ENCODE measurements at regions not wholly inside any gene's neighbourhood (a gene's known extent, or its start where the extent isn't known, plus 50 kb on each side); places are given as distances from the start of the nearest gene placed in this dataset.

- TF ChIP-seq RARB (CRISPR knock-in tag; IDR thresholded peaks at IDR 0.05) (no peak), ESRRG (CRISPR knock-in tag; IDR thresholded peaks at IDR 0.05) (no peak), POU6F1 (CRISPR knock-in tag; IDR thresholded peaks at IDR 0.05; ENCODE audit: borderline replicate concordance, low read depth) (no peak)
- TF ChIP-seq, protein P1, sequence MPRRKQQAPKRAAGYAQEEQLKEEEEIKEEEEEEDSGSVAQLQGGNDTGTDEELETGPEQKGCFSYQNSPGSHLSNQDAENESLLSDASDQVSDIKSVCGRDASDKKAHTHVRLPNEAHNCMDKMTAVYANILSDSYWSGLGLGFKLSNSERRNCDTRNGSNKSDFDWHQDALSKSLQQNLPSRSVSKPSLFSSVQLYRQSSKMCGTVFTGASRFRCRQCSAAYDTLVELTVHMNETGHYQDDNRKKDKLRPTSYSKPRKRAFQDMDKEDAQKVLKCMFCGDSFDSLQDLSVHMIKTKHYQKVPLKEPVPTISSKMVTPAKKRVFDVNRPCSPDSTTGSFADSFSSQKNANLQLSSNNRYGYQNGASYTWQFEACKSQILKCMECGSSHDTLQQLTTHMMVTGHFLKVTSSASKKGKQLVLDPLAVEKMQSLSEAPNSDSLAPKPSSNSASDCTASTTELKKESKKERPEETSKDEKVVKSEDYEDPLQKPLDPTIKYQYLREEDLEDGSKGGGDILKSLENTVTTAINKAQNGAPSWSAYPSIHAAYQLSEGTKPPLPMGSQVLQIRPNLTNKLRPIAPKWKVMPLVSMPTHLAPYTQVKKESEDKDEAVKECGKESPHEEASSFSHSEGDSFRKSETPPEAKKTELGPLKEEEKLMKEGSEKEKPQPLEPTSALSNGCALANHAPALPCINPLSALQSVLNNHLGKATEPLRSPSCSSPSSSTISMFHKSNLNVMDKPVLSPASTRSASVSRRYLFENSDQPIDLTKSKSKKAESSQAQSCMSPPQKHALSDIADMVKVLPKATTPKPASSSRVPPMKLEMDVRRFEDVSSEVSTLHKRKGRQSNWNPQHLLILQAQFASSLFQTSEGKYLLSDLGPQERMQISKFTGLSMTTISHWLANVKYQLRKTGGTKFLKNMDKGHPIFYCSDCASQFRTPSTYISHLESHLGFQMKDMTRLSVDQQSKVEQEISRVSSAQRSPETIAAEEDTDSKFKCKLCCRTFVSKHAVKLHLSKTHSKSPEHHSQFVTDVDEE (CRISPR knock-in tag; IDR thresholded peaks at IDR 0.05) = no peak
Observed at GRCh38 chr4:147250062-147250461, 230.8 kb upstream of the EDNRA start.
